ENCODE measurements at regions not wholly inside any gene's neighbourhood (a gene's known extent, or its start where the extent isn't known, plus 50 kb on each side); places are given as distances from the start of the nearest gene placed in this dataset.

DNA sequence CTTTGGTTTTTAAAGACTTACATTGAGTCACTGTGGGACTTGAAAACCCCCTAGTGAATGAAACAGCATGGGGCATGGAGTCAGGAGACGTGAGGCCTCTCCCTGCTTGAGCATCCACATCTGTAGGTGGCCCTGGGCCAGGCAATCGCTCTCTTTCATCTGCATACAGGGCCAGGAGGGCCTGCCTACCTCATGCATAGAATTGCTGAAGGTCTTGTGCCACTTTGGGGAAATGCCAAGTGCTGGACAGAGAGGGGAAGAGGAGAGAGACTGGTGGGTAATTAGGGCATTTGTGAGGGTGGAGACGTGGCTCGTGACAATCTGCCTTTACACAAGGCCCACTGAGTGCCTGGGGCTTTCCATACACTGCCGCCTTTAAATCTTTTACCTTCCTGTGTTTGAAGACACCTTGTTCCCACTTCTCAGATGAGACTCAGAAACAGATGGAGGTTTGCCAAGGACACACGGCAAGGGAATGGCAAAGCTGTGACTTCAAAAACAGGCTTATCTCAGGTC lies 322.2 kb upstream of the HS6ST1 start:
- in situ Hi-C loops (cut with MboI) (no loop called here), intact Hi-C loops (cut with micrococcal nuclease) (no loop called here)
- ChIA-PET CTCF (ENCODE audit: low intra/inter-chr PET ratio) (no interaction called here), POLR2A (no interaction called here)
- WGBS (ENCODE audit: insufficient coverage, low coverage, missing lambda C conversion rate): 2% methylated on average over 6 of the region's 6 CpGs
- DNase-seq (ENCODE audit: extremely low read depth in 1 of 4, low spot score in 3 of 4) (no peak), ATAC-seq (no peak), FAIRE-seq (no peak)
- no TSS peak for BruUV-seq (replicated peaks)
- no peak overlapping the region for H2AFZ ChIP-seq (ENCODE audit: low read depth, low read length)
- no peaks in the 10 kb centered on the region for H3K9me1 ChIP-seq (ENCODE audit: control insufficient read depth, insufficient read depth, low read length)
- H3K27me3 ChIP-seq (ENCODE audit: control insufficient read depth in 2 of 2, insufficient read depth in 2 of 2, low read length in 2 of 2): peaks cover 4 to 53% of the 10 kb centered on the region in 2 experiments; a peak in 2 of 5 replicates
- no peak overlapping the region for H3K9ac ChIP-seq (ENCODE audit: insufficient read depth in 1 of 2, low read depth in 2 of 2, low read length in 2 of 2)
- no peak overlapping the region for H3K4me2 ChIP-seq (ENCODE audit: insufficient read depth, low read length)
- H3K27ac ChIP-seq (ENCODE audit: extremely low read depth, low read depth, low read length): no peak overlapping the region
- H3K4me3 ChIP-seq: no peak overlapping the region
- TF ChIP-seq, protein P1, sequence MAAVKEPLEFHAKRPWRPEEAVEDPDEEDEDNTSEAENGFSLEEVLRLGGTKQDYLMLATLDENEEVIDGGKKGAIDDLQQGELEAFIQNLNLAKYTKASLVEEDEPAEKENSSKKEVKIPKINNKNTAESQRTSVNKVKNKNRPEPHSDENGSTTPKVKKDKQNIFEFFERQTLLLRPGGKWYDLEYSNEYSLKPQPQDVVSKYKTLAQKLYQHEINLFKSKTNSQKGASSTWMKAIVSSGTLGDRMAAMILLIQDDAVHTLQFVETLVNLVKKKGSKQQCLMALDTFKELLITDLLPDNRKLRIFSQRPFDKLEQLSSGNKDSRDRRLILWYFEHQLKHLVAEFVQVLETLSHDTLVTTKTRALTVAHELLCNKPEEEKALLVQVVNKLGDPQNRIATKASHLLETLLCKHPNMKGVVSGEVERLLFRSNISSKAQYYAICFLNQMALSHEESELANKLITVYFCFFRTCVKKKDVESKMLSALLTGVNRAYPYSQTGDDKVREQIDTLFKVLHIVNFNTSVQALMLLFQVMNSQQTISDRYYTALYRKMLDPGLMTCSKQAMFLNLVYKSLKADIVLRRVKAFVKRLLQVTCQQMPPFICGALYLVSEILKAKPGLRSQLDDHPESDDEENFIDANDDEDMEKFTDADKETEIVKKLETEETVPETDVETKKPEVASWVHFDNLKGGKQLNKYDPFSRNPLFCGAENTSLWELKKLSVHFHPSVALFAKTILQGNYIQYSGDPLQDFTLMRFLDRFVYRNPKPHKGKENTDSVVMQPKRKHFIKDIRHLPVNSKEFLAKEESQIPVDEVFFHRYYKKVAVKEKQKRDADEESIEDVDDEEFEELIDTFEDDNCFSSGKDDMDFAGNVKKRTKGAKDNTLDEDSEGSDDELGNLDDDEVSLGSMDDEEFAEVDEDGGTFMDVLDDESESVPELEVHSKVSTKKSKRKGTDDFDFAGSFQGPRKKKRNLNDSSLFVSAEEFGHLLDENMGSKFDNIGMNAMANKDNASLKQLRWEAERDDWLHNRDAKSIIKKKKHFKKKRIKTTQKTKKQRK (IDR thresholded peaks at IDR 0.05; ENCODE audit: borderline replicate concordance, low read depth, low read length): no peak
- TF ChIP-seq, protein P2, sequence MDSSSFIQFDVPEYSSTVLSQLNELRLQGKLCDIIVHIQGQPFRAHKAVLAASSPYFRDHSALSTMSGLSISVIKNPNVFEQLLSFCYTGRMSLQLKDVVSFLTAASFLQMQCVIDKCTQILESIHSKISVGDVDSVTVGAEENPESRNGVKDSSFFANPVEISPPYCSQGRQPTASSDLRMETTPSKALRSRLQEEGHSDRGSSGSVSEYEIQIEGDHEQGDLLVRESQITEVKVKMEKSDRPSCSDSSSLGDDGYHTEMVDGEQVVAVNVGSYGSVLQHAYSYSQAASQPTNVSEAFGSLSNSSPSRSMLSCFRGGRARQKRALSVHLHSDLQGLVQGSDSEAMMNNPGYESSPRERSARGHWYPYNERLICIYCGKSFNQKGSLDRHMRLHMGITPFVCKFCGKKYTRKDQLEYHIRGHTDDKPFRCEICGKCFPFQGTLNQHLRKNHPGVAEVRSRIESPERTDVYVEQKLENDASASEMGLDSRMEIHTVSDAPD (CRISPR knock-in tag; IDR thresholded peaks at IDR 0.05): no peak
- no peak for TF ChIP-seq CEBPG (CRISPR knock-in tag; IDR thresholded peaks at IDR 0.05)
- no peak for TF ChIP-seq CEBPG (tag; conservative IDR thresholded peaks at IDR 0.05 in 1 of 2, IDR thresholded peaks at IDR 0.05 in 1 of 2)
- no peak for TF ChIP-seq MBD2 (IDR thresholded peaks at IDR 0.05; ENCODE audit: borderline replicate concordance, low read depth)
- no peak for TF ChIP-seq NR3C1 (CRISPR knock-in tag; IDR thresholded peaks at IDR 0.05)
- no peak for TF ChIP-seq ZNF134 (CRISPR knock-in tag; conservative IDR thresholded peaks at IDR 0.05)
- no peak for TF ChIP-seq PYGO2 (tag; IDR thresholded peaks at IDR 0.05)
- TF ChIP-seq BRD9 (IDR thresholded peaks at IDR 0.05; ENCODE audit: low read depth, partially characterized antibody): no peak
- no peak for TF ChIP-seq BRD4 (IDR thresholded peaks at IDR 0.05)
- TF ChIP-seq DPF2 (IDR thresholded peaks at IDR 0.05): no peak
- no peak for TF ChIP-seq ZNF785 (CRISPR knock-in tag; IDR thresholded peaks at IDR 0.05)
- TF ChIP-seq TRIM24 (IDR thresholded peaks at IDR 0.05): no peak
- TF ChIP-seq KHSRP (IDR thresholded peaks at IDR 0.05): no peak
- TF ChIP-seq ZNF197 (CRISPR knock-in tag; IDR thresholded peaks at IDR 0.05; ENCODE audit: low read depth): no peak
- H3K36me3 ChIP-seq (ENCODE audit: control insufficient read depth, insufficient read depth, low read length): no peaks in the 10 kb centered on the region
- H4K20me1 ChIP-seq (replicated peaks; ENCODE audit: control insufficient read depth, insufficient read depth, low read length): no peaks in the 10 kb centered on the region
- no peaks in the 10 kb centered on the region for H3K79me2 ChIP-seq (ENCODE audit: control insufficient read depth, insufficient read depth, low read length)
- H3K4me1 ChIP-seq (replicated peaks in 1 of 2; ENCODE audit: control insufficient read depth in 2 of 2, insufficient read depth in 2 of 2, low read length in 2 of 2): no peaks in the 10 kb centered on the region
- H3K9me3 ChIP-seq (replicated peaks; ENCODE audit: control insufficient read depth, insufficient read depth, low read depth, low read length): no peaks in the 10 kb centered on the region
